GM12878 (cell line): ENCODE measurements at regions not wholly inside any gene's neighbourhood (a gene's known extent, or its start where the extent isn't known, plus 50 kb on each side); places are given as distances from the start of the nearest gene placed in this dataset.

Source experiments
- CREB1 ChIP-seq: IDR thresholded peaks from 2 replicates; pipeline ENCODE4 v1.6.1; 2012; ENCODE audit warnings: low read depth, mild to moderate bottlenecking, inconsistent platforms
- EZH2 ChIP-seq: IDR thresholded peaks from 2 replicates; pipeline ENCODE4 v1.6.1; 2012; ENCODE audit warnings: low read depth, mild to moderate bottlenecking, control low read depth, inconsistent platforms, low read length, borderline replicate concordance; ENCODE audit not compliant: control insufficient read depth
- FOS ChIP-seq: IDR thresholded peaks from 3 replicates; pipeline ENCODE4 v1.6.1; 2011; ENCODE audit warnings: borderline replicate concordance; ENCODE audit not compliant: insufficient read length; ENCODE audit errors: extremely low read depth
- HSF1 ChIP-seq: fragments of 150-350 bp; IDR thresholded peaks from 2 replicates; pipeline ENCODE4 v1.6.1; 2014; ENCODE audit warnings: mild to moderate bottlenecking, low read depth, low read length
- JUND ChIP-seq: IDR thresholded peaks from 2 replicates; pipeline ENCODE4 v1.6.1; 2012; ENCODE audit warnings: low read depth, mild to moderate bottlenecking, low read length, improper control_type of control experiment, moderate library complexity
- MTA2 ChIP-seq: fragments of 450-650 bp; IDR thresholded peaks from 2 replicates; pipeline ENCODE4 v1.6.1; 2016; ENCODE audit warnings: low read depth, mild to moderate bottlenecking, moderate library complexity
- NBN ChIP-seq: fragments of 450-650 bp; IDR thresholded peaks from 2 replicates; pipeline ENCODE4 v1.6.1; 2016
- RFX5 ChIP-seq: IDR thresholded peaks from 2 replicates; pipeline ENCODE4 v1.6.1; 2011; ENCODE audit warnings: low read depth, low read length, improper control_type of control experiment
- SMC3 ChIP-seq: IDR thresholded peaks from 2 replicates; pipeline ENCODE4 v1.6.1; 2011; ENCODE audit warnings: low read length, improper control_type of control experiment, borderline replicate concordance
- TCF3 ChIP-seq: IDR thresholded peaks from 2 replicates; pipeline ENCODE4 v1.6.1; 2012; ENCODE audit warnings: low read depth, mild to moderate bottlenecking, low read length, borderline replicate concordance; ENCODE audit not compliant: insufficient read depth
- WRNIP1 ChIP-seq: IDR thresholded peaks from 2 replicates; pipeline ENCODE4 v1.6.1; 2011; ENCODE audit warnings: low read depth, low read length, improper control_type of control experiment, borderline replicate concordance
- TF ChIP-seq, protein P1 (sequence below): fragments of 450-650 bp; IDR thresholded peaks from 2 replicates; pipeline ENCODE4 v1.6.1; 2016; ENCODE audit warnings: mild to moderate bottlenecking

DNA sequence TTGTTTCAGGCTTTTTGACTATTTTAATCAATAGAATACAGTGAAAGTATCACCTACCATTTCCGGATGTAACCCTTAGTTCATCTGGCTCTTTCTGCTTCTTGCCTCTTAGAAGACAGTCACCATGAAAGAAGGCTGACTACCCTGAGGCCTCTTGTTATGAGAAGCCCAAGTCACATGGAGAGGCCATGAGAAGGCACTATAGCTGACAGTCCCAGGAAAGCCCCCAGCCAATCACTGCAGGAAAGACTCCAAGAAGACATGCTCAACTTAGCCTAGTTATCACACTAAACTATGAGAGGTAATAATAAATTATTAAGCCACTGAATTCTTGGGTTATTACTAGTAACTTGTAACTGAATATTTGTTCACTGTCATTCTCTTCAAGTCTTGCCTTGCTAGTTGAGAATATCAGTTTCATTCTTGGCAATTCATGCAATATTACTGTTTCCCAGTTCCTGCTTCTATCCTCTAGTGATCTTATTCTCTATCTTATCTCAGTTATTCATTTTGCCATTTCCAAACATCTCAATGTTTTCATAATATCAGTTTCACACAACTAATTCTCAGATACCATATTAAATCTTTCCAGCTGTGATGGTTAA, 57.1 kb upstream of the GUCY1A1 start (continued):
- TF ChIP-seq NBN: no peak; the same call in 1 of the 2 replicates
- TF ChIP-seq, protein P1, sequence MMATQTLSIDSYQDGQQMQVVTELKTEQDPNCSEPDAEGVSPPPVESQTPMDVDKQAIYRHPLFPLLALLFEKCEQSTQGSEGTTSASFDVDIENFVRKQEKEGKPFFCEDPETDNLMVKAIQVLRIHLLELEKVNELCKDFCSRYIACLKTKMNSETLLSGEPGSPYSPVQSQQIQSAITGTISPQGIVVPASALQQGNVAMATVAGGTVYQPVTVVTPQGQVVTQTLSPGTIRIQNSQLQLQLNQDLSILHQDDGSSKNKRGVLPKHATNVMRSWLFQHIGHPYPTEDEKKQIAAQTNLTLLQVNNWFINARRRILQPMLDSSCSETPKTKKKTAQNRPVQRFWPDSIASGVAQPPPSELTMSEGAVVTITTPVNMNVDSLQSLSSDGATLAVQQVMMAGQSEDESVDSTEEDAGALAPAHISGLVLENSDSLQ: peak; percentile 29; the same call in 1 of the 2 replicates
- no peak for TF ChIP-seq FOS
- TF ChIP-seq SMC3: no peak
- TF ChIP-seq JUND: no peak
- no peak for TF ChIP-seq RFX5
- no peak for TF ChIP-seq CREB1
- no peak for TF ChIP-seq TCF3
- no peak for TF ChIP-seq HSF1
- TF ChIP-seq WRNIP1: no peak
- no peak for TF ChIP-seq EZH2
- TF ChIP-seq MTA2: 0 out of 2 replicates have a peak, but pooled peaks have one; percentile 10
